Colonic mucosa (tissue), 4 donors: ENCODE measurements at regions not wholly inside any gene's neighbourhood (a gene's known extent, or its start where the extent isn't known, plus 50 kb on each side); places are given as distances from the start of the nearest gene placed in this dataset.
A peak's percentile ranks its signal among the peaks of the same experiment; 100 is the strongest.

ENCODE experiments used
- DNase-seq: peaks from one replicate; pipeline ENCODE4 v3.0.0-alpha.2; 2020
- H3K27ac ChIP-seq: fragments of 200-600 bp; one replicate; pipeline ENCODE4 v1.8.0; 2021
- H3K27me3 ChIP-seq: fragments of 200-600 bp; one replicate; pipeline ENCODE4 v1.8.0; 2021
- H3K36me3 ChIP-seq: fragments of 200-600 bp; one replicate; pipeline ENCODE4 v1.8.0; 2021
- H3K4me1 ChIP-seq: fragments of 200-600 bp; one replicate; pipeline ENCODE4 v1.8.0; 2021; ENCODE audit warnings: mild to moderate bottlenecking
- H3K4me3 ChIP-seq: fragments of 200-600 bp; one replicate; pipeline ENCODE4 v1.8.0; 2021
- H3K9ac ChIP-seq, 2 donors: one replicate each; pipeline ENCODE4 v1.7.0; 2013; ENCODE audit warnings: control low read depth in 2 of 2, low read depth in 2 of 2, low read length in 2 of 2
- H3K9me3 ChIP-seq: fragments of 200-600 bp; one replicate; pipeline ENCODE4 v1.8.0; 2021
- intact Hi-C: fragments of 100-400 bp; cut with DNase I; formaldehyde crosslinking; loops from one replicate; pipeline ENCODE4 v1.14.1; 2022
- TF ChIP-seq, protein P1 (sequence below): fragments of 200-600 bp; IDR thresholded peaks from one replicate; pipeline ENCODE4 v1.8.0; 2022; ENCODE audit warnings: antibody characterized with exemption, mild to moderate bottlenecking
- donor health status: healthy.
- donor health status: DM: no; HTN: no; CAD: no.
- donor health status: DM: no; HTN: no; CAD: no.

- intact Hi-C loops: no loop called here
- H3K4me3 ChIP-seq: no peak overlapping the region
- no peaks in the 10 kb centered on the region for H3K36me3 ChIP-seq
- H3K9me3 ChIP-seq: no peaks in the 10 kb centered on the region
- no peak for DNase-seq
- TF ChIP-seq, protein P1, sequence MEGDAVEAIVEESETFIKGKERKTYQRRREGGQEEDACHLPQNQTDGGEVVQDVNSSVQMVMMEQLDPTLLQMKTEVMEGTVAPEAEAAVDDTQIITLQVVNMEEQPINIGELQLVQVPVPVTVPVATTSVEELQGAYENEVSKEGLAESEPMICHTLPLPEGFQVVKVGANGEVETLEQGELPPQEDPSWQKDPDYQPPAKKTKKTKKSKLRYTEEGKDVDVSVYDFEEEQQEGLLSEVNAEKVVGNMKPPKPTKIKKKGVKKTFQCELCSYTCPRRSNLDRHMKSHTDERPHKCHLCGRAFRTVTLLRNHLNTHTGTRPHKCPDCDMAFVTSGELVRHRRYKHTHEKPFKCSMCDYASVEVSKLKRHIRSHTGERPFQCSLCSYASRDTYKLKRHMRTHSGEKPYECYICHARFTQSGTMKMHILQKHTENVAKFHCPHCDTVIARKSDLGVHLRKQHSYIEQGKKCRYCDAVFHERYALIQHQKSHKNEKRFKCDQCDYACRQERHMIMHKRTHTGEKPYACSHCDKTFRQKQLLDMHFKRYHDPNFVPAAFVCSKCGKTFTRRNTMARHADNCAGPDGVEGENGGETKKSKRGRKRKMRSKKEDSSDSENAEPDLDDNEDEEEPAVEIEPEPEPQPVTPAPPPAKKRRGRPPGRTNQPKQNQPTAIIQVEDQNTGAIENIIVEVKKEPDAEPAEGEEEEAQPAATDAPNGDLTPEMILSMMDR: no peak
- H3K4me1 ChIP-seq: no peaks in the 10 kb centered on the region
- no peak overlapping the region for H3K9ac ChIP-seq
- H3K27me3 ChIP-seq: no peaks in the 10 kb centered on the region
- H3K27ac ChIP-seq: no peak overlapping the region
Observed at GRCh38 chr4:181525634-181526033, 717.6 kb upstream of the TENM3 start.

- H3K36me3 ChIP-seq: no peaks in the 10 kb centered on the region
- intact Hi-C loops: loop anchor here (2.0 kb wide), 2 partner anchors 228 to 386 kb away; no protein-coding TSS in a partner anchor
- peak; percentile 81 for DNase-seq
- TF ChIP-seq, protein P1: peak; percentile 72
- no peaks in the 10 kb centered on the region for H3K4me1 ChIP-seq
- H3K27me3 ChIP-seq: no peaks in the 10 kb centered on the region
- no peak overlapping the region for H3K27ac ChIP-seq
- H3K9ac ChIP-seq: no peak overlapping the region
- no peak overlapping the region for H3K4me3 ChIP-seq
- H3K9me3 ChIP-seq: no peaks in the 10 kb centered on the region
Observed at GRCh38 chr4:181528570-181529184, 714.5 kb upstream of the TENM3 start.

DNA sequence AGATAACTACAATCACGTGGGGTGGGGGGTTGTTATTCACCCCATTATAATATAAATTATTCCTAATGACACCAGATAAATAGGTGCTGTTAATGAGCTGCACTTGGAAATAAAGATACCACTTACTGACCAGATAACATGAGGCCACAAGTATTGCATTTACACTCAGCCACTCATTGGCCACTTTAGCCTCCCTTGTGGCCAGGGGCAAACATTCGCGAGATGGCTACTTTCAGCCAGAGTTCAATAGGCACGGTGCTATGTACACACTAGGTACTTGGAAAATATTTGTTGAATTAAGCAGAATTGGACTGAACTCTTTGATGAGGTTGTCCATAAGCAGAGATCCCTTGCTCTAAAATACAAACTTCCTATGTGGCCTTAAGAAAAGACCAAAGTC is 713.7 kb upstream of the TENM3 start:
- TF ChIP-seq, protein P1: no peak
- H3K4me1 ChIP-seq: no peaks in the 10 kb centered on the region
- DNase-seq: no peak
- no peak overlapping the region for H3K4me3 ChIP-seq
- no peak overlapping the region for H3K27ac ChIP-seq
- intact Hi-C loops: loop anchor here (2.0 kb wide), 2 partner anchors 229 to 387 kb away; no protein-coding TSS in a partner anchor
- H3K27me3 ChIP-seq: no peaks in the 10 kb centered on the region
- H3K36me3 ChIP-seq: no peaks in the 10 kb centered on the region
- no peak overlapping the region for H3K9ac ChIP-seq
- no peaks in the 10 kb centered on the region for H3K9me3 ChIP-seq

GRCh38 chr4:181536196-181536746 is 706.9 kb upstream of the TENM3 start:
- intact Hi-C loops: no loop called here
- TF ChIP-seq, protein P1: no peak
- Histone ChIP-seq H3K36me3 (no peaks in the 10 kb centered on the region), H3K4me1 (peaks cover 10% of the 10 kb centered on the region), H3K27ac (peak overlapping the region; percentile 41), H3K27me3 (no peaks in the 10 kb centered on the region), H3K4me3 (no peak overlapping the region), H3K9me3 (no peaks in the 10 kb centered on the region), H3K9ac (no peak overlapping the region)
- DNase-seq: peak; percentile 49

DNA sequence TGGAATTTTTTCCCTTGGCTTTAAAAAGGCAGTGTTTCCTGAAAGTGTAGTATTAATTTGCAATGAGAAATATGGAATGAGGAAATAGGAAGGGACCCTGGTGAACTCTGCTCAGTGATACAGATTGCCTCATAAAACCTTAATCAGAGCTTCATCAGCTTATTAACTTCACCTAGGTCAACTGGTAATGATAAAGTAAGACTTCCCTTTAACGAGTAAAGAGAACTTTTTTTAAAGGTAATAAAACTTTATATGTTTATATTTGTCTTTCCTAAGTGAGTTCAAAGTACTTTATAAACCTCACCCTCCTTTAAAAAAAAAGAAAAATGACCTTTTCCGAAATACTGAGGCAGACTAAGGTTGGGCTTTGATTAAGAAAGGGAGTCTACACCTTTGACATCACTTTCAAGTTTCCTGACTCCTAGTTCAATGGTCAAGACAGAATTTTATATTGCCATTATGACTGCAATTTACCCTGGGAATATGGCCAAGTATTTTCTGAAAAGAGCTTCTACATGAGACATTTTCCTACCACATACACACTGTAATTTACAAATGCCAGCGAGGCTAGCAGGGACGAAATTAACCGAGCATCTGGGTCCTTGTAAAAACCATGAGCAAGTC is 706.3 kb upstream of the TENM3 start:
- TF ChIP-seq, protein P1: no peak
- peak; percentile 29 for DNase-seq
- Histone ChIP-seq H3K36me3 (no peaks in the 10 kb centered on the region), H3K27ac (peak overlapping the region; percentile 41), H3K27me3 (no peaks in the 10 kb centered on the region), H3K4me1 (peaks cover 10% of the 10 kb centered on the region), H3K9ac (no peak overlapping the region), H3K4me3 (no peak overlapping the region), H3K9me3 (no peaks in the 10 kb centered on the region)
- intact Hi-C loops: no loop called here
